Neural crest cell (in vitro differentiated cells): ENCODE measurements at regions not wholly inside any gene's neighbourhood (a gene's known extent, or its start where the extent isn't known, plus 50 kb on each side); places are given as distances from the start of the nearest gene placed in this dataset.

Source experiments
- DNase-seq: peaks from one replicate; pipeline ENCODE4 v3.0.0; 2021; ENCODE audit warnings: low read depth, mixed read lengths, low spot score
- H3K27ac Mint-ChIP-seq: one replicate; pipeline ENCODE4 v1.8.0; 2021; ENCODE audit warnings: mild to moderate bottlenecking, mixed read lengths; ENCODE audit not compliant: unreplicated experiment
- H3K27me3 Mint-ChIP-seq: 2 replicates; pipeline ENCODE4 v1.8.0; 2021; ENCODE audit warnings: low read depth, mild to moderate bottlenecking, mixed read lengths
- H3K36me3 Mint-ChIP-seq: 2 replicates; pipeline ENCODE4 v1.8.0; 2021; ENCODE audit warnings: low read depth, mild to moderate bottlenecking, mixed read lengths
- H3K4me1 Mint-ChIP-seq: 2 replicates; pipeline ENCODE4 v1.8.0; 2021; ENCODE audit warnings: mixed read lengths
- H3K4me3 Mint-ChIP-seq: one replicate; pipeline ENCODE4 v1.8.0; 2021; ENCODE audit warnings: mild to moderate bottlenecking, mixed read lengths
- H3K9me3 Mint-ChIP-seq: 2 replicates; pipeline ENCODE4 v1.8.0; 2021; ENCODE audit warnings: mixed read lengths
- CTCF ChIP-seq: fragments of 200-600 bp; sonication (generic); conservative IDR thresholded peaks from 2 replicates; pipeline ENCODE4 v1.5.0; 2021; ENCODE audit warnings: antibody characterized with exemption, mild to moderate bottlenecking

GRCh38 chr16:48817032-48817431 lies 207.1 kb upstream of the N4BP1 start:
- H3K9me3 Mint-ChIP-seq: no peaks in the 10 kb centered on the region
- DNase-seq: no peak
- no peak overlapping the region for H3K4me3 Mint-ChIP-seq
- H3K27ac Mint-ChIP-seq: no peak overlapping the region
- no peaks in the 10 kb centered on the region for H3K36me3 Mint-ChIP-seq
- peaks cover 2% of the 10 kb centered on the region for H3K4me1 Mint-ChIP-seq
- H3K27me3 Mint-ChIP-seq: peaks cover 69% of the 10 kb centered on the region
- no peak for TF ChIP-seq CTCF

- TF ChIP-seq CTCF: no peak
- Mint-ChIP-seq H3K27ac (no peak overlapping the region), H3K4me1 (peaks cover 9% of the 10 kb centered on the region), H3K9me3 (no peaks in the 10 kb centered on the region), H3K27me3 (peaks cover 72% of the 10 kb centered on the region), H3K4me3 (no peak overlapping the region), H3K36me3 (no peaks in the 10 kb centered on the region)
- DNase-seq: no peak
These were observed 206.4 kb upstream of the N4BP1 start for GRCh38 chr16:48816393-48816792.

GRCh38 chr16:48814994-48815393 lies 205.0 kb upstream of the N4BP1 start:
- peaks cover 11% of the 10 kb centered on the region for H3K4me1 Mint-ChIP-seq
- H3K36me3 Mint-ChIP-seq: no peaks in the 10 kb centered on the region
- no peaks in the 10 kb centered on the region for H3K9me3 Mint-ChIP-seq
- H3K4me3 Mint-ChIP-seq: no peak overlapping the region
- TF ChIP-seq CTCF: no peak
- peaks cover 69% of the 10 kb centered on the region for H3K27me3 Mint-ChIP-seq
- no peak for DNase-seq
- no peak overlapping the region for H3K27ac Mint-ChIP-seq

- DNase-seq: no peak
- no peak overlapping the region for H3K27ac Mint-ChIP-seq
- TF ChIP-seq CTCF: no peak
- H3K4me1 Mint-ChIP-seq: peaks cover 11% of the 10 kb centered on the region
- no peak overlapping the region for H3K4me3 Mint-ChIP-seq
- no peaks in the 10 kb centered on the region for H3K9me3 Mint-ChIP-seq
- no peaks in the 10 kb centered on the region for H3K36me3 Mint-ChIP-seq
- H3K27me3 Mint-ChIP-seq: peaks cover 77% of the 10 kb centered on the region
These were observed 203.5 kb upstream of the N4BP1 start for GRCh38 chr16:48813485-48813884.

GRCh38 chr16:48812856-48813255 lies 202.9 kb upstream of the N4BP1 start:
- Mint-ChIP-seq H3K27ac (no peak overlapping the region), H3K9me3 (no peaks in the 10 kb centered on the region), H3K4me1 (peaks cover 11% of the 10 kb centered on the region), H3K4me3 (no peak overlapping the region), H3K36me3 (no peaks in the 10 kb centered on the region), H3K27me3 (peaks cover 83% of the 10 kb centered on the region)
- no peak for TF ChIP-seq CTCF
- no peak for DNase-seq

- H3K27ac Mint-ChIP-seq: peak overlapping the region; percentile 23
- H3K36me3 Mint-ChIP-seq: no peaks in the 10 kb centered on the region
- H3K9me3 Mint-ChIP-seq: no peaks in the 10 kb centered on the region
- peak overlapping the region; percentile 56 for H3K4me3 Mint-ChIP-seq
- DNase-seq: no peak
- no peak for TF ChIP-seq CTCF
- H3K27me3 Mint-ChIP-seq: peaks cover 90% of the 10 kb centered on the region
- H3K4me1 Mint-ChIP-seq: peaks cover 11% of the 10 kb centered on the region
These were observed 201.5 kb upstream of the N4BP1 start for GRCh38 chr16:48811478-48811877.
